Astrocyte of the spinal cord (primary cell): ENCODE measurements at regions not wholly inside any gene's neighbourhood (a gene's known extent, or its start where the extent isn't known, plus 50 kb on each side); places are given as distances from the start of the nearest gene placed in this dataset.

ENCODE experiments used
- DNase-seq: peaks from one replicate; pipeline ENCODE4 v3.0.0; 2011; ENCODE audit warnings: low read depth, low spot score
- H3K4me3 ChIP-seq: 2 replicates; pipeline ENCODE4 v1.5.1; 2011; ENCODE audit warnings: low read depth, mild to moderate bottlenecking, low read length, moderate library complexity
- CTCF ChIP-seq: IDR thresholded peaks from 2 replicates; pipeline ENCODE4 v1.5.1; 2012; ENCODE audit warnings: low read depth, mild to moderate bottlenecking, low read length, inconsistent platforms
- in situ Hi-C: cut with HindIII; loops from 2 replicates; pipeline ENCODE4 v1.10.0; 2017; ENCODE audit warnings: low sequenced_read_pairs

GRCh38 chrX:148281920-148282319 is 218.5 kb upstream of the AFF2 start:
- DNase-seq = no peak
- no peak for TF ChIP-seq CTCF
- H3K4me3 ChIP-seq = no peak overlapping the region
- in situ Hi-C loops = no loop called here

- in situ Hi-C loops = no loop called here
- no peak overlapping the region for H3K4me3 ChIP-seq
- DNase-seq = no peak
- no peak for TF ChIP-seq CTCF
These were observed 217.9 kb upstream of the AFF2 start for GRCh38 chrX:148282504-148282903.

- TF ChIP-seq CTCF = no peak
- in situ Hi-C loops = no loop called here
- no peak overlapping the region for H3K4me3 ChIP-seq
- no peak for DNase-seq
These were observed 216.4 kb upstream of the AFF2 start for GRCh38 chrX:148284056-148284455.

GRCh38 chrX:148284821-148285220 is 215.6 kb upstream of the AFF2 start:
- DNase-seq = no peak
- TF ChIP-seq CTCF = no peak
- no peak overlapping the region for H3K4me3 ChIP-seq
- in situ Hi-C loops = no loop called here

GRCh38 chrX:148288451-148288850 is 212.0 kb upstream of the AFF2 start:
- DNase-seq = no peak
- H3K4me3 ChIP-seq = no peak overlapping the region
- no peak for TF ChIP-seq CTCF
- in situ Hi-C loops = no loop called here

- no peak for DNase-seq
These were observed 210.4 kb upstream of the AFF2 start for GRCh38 chrX:148290041-148290440.

More at GRCh38 chrX:148290041-148290440, 210.4 kb upstream of the AFF2 start:
- in situ Hi-C loops = no loop called here
- TF ChIP-seq CTCF = no peak
- H3K4me3 ChIP-seq = no peak overlapping the region
